Activated T-helper 9 cell treated with anti-CD3 and anti-CD28 coated beads, Interleukin-2, amount 50 U/mL, for 16 hours (primary cell): ENCODE measurements at regions not wholly inside any gene's neighbourhood (a gene's known extent, or its start where the extent isn't known, plus 50 kb on each side); places are given as distances from the start of the nearest gene placed in this dataset.

Experiments
- DNase-seq: peaks from one replicate; pipeline ENCODE4 v3.0.0-alpha.2; 2020; ENCODE audit warnings: low read depth

GRCh38 chr1:91092503-91092902, 70.7 kb upstream of the ZNF644 start:
- DNase-seq, result no peak

GRCh38 chr1:91091812-91092211, 70.0 kb upstream of the ZNF644 start:
- no peak for DNase-seq

GRCh38 chr1:91080650-91081049, 58.8 kb upstream of the ZNF644 start:
- DNase-seq, result no peak

GRCh38 chr1:91078859-91079258, 57.0 kb upstream of the ZNF644 start:
- DNase-seq, result no peak

- DNase-seq, result no peak
Observed at GRCh38 chr1:91076834-91077233, 55.0 kb upstream of the ZNF644 start.

GRCh38 chr1:91075233-91076135, 53.6 kb upstream of the ZNF644 start:
- no peak for DNase-seq

- DNase-seq, result no peak
Observed at GRCh38 chr1:91073299-91073698, 51.5 kb upstream of the ZNF644 start.

GRCh38 chr1:91071838-91072237, 50.0 kb upstream of the ZNF644 start:
- DNase-seq, result no peak
